B cell (primary cell): ENCODE measurements at regions not wholly inside any gene's neighbourhood (a gene's known extent, or its start where the extent isn't known, plus 50 kb on each side); places are given as distances from the start of the nearest gene placed in this dataset.

Source experiments
- ATAC-seq: fragments of 200-7000 bp; cut with Tn5 transposase; one replicate; pipeline ENCODE4 v1.10.0; 2021; ENCODE audit warnings: low read depth, mild to moderate bottlenecking, moderate number of reproducible peaks, moderate library complexity
- CTCF ChIA-PET: fragments of 350-600 bp; sonication (Branson Sonifier 250); formaldehyde crosslinking; loops from one replicate; lab custom pipeline; 2021; ENCODE audit warnings: antibody characterized with exemption, inconsistent platforms; lab: Charles Lee
- POLR2A ChIA-PET: fragments of 350-600 bp; sonication (Branson Sonifier 250); formaldehyde crosslinking; loops from one replicate; lab custom pipeline; 2021; ENCODE audit warnings: antibody characterized with exemption; lab: Charles Lee
- DNase-seq: peaks from one replicate; pipeline ENCODE4 v3.0.0; 2013
- H2AFZ ChIP-seq: 2 replicates; pipeline ENCODE4 v1.6.1; 2012; ENCODE audit warnings: mild to moderate bottlenecking, low read depth, low read length; ENCODE audit not compliant: insufficient read depth, poor library complexity, severe bottlenecking
- H3K27ac ChIP-seq, 2 donors: 1 replicate in 1 of 2; 2 replicates in 1 of 2; pipeline ENCODE4 v1.5.1; 2012 to 2013; ENCODE audit warnings: low read length in 2 of 2, mild to moderate bottlenecking in 2 of 2, moderate library complexity in 1 of 2
- H3K27me3 ChIP-seq, 4 experiments: fragments of 200-600 bp in 1 of 4; sonication (generic) in 1 of 4; replicated peaks in 1 of 4; 1 replicate in 2 of 4; 2 replicates in 2 of 4; pipeline versions ENCODE4 v1.6.1 to v1.7.0; 2013 to 2016; ENCODE audit warnings: low read length in 3 of 4, mild to moderate bottlenecking in 2 of 4, mixed read lengths in 1 of 4, moderate library complexity in 1 of 4; ENCODE audit not compliant: insufficient read depth in 4 of 4, control insufficient read depth in 3 of 4; ENCODE audit errors: control extremely low read depth in 1 of 4
- H3K36me3 ChIP-seq, 2 experiments: replicated peaks in 1 of 2; 1 replicate in 1 of 2; 2 replicates in 1 of 2; pipeline versions ENCODE4 v1.6.1 to v1.7.1; 2013; ENCODE audit warnings: low read length in 1 of 2; ENCODE audit not compliant: insufficient read depth in 2 of 2, control insufficient read depth in 1 of 2; ENCODE audit errors: control extremely low read depth in 1 of 2, extremely low read depth in 1 of 2
- H3K4me1 ChIP-seq, 2 donors: fragments of 200-600 bp in 1 of 2; sonication (generic) in 1 of 2; 1 replicate in 1 of 2; 2 replicates in 1 of 2; pipeline versions ENCODE4 v1.5.1 to v1.6.1; 2013 to 2017; ENCODE audit warnings: low read length in 2 of 2; ENCODE audit not compliant: control insufficient read depth in 2 of 2, insufficient read depth in 2 of 2
- H3K4me2 ChIP-seq: replicated peaks from 2 replicates; pipeline ENCODE3; 2012; ENCODE audit warnings: mild to moderate bottlenecking, low read depth, low read length; ENCODE audit not compliant: poor library complexity, severe bottlenecking
- H3K4me3 ChIP-seq, 5 experiments: fragments of 200-600 bp in 1 of 5; sonication (generic) in 1 of 5; 1 replicate in 3 of 5; 2 replicates in 2 of 5; pipeline versions ENCODE4 v1.5.1 to v1.7.0; 2011 to 2016; ENCODE audit warnings: low read length in 4 of 5, mild to moderate bottlenecking in 4 of 5, low read depth in 2 of 5, control low read depth in 1 of 5, moderate library complexity in 1 of 5; ENCODE audit not compliant: insufficient read depth in 1 of 5; ENCODE audit errors: control extremely low read depth in 1 of 5, extremely low read depth in 1 of 5
- H3K79me2 ChIP-seq: fragments of 200-600 bp; sonication (generic); one replicate; pipeline ENCODE4 v1.6.0; 2016; ENCODE audit warnings: low read length; ENCODE audit not compliant: control insufficient read depth, insufficient read depth
- H3K9ac ChIP-seq: fragments of 200-600 bp; sonication (generic); 2 replicates; pipeline ENCODE4 v1.6.1; 2017; ENCODE audit warnings: mild to moderate bottlenecking, low read length, moderate library complexity
- H3K9me3 ChIP-seq, 3 donors: one replicate each; pipeline versions ENCODE4 v1.6.1 to v1.7.1; 2013; ENCODE audit warnings: low read length in 2 of 3; ENCODE audit not compliant: control insufficient read depth in 2 of 3, insufficient read depth in 1 of 3; ENCODE audit errors: control extremely low read depth in 1 of 3
- H4K20me1 ChIP-seq: 2 replicates; pipeline ENCODE4 v1.6.0; 2012; ENCODE audit warnings: mild to moderate bottlenecking, low read length; ENCODE audit not compliant: insufficient read depth, control insufficient read depth, poor library complexity, severe bottlenecking
- H3K27ac Mint-ChIP-seq: one replicate; pipeline ENCODE4 v1.8.0; 2021; ENCODE audit warnings: mixed read lengths
- H3K27me3 Mint-ChIP-seq: one replicate; pipeline ENCODE4 v1.8.0; 2021; ENCODE audit warnings: mixed read lengths
- H3K4me1 Mint-ChIP-seq: one replicate; pipeline ENCODE4 v1.8.0; 2021; ENCODE audit warnings: mixed read lengths
- H3K4me3 Mint-ChIP-seq: one replicate; pipeline ENCODE4 v1.8.0; 2021; ENCODE audit warnings: mixed read lengths
- H3K9me3 Mint-ChIP-seq: one replicate; pipeline ENCODE4 v1.8.0; 2022; ENCODE audit warnings: mixed read lengths; ENCODE audit not compliant: insufficient read depth
- EZH2 ChIP-seq: IDR thresholded peaks from 2 replicates; pipeline ENCODE4 v1.6.1; 2012; ENCODE audit warnings: borderline replicate concordance, low read depth, mild to moderate bottlenecking, moderate library complexity, low read length; ENCODE audit not compliant: insufficient read depth, poor library complexity, severe bottlenecking
- WGBS: methylation state at CpG from one replicate; pipeline ENCODE4 v1.1.5; 2013; ENCODE audit warnings: missing lambda C conversion rate; ENCODE audit not compliant: insufficient coverage; 5-methylcytosine and 5-hydroxymethylcytosine counted together
- intact Hi-C: fragments of 100-400 bp; cut with micrococcal nuclease; formaldehyde crosslinking; loops from one replicate; pipeline ENCODE4 v1.10.0; 2022
- TF ChIP-seq, protein P1 (sequence below): fragments of 200-600 bp; IDR thresholded peaks from one replicate; pipeline ENCODE4 v1.8.0; 2022; ENCODE audit warnings: antibody characterized with exemption, mild to moderate bottlenecking

DNA sequence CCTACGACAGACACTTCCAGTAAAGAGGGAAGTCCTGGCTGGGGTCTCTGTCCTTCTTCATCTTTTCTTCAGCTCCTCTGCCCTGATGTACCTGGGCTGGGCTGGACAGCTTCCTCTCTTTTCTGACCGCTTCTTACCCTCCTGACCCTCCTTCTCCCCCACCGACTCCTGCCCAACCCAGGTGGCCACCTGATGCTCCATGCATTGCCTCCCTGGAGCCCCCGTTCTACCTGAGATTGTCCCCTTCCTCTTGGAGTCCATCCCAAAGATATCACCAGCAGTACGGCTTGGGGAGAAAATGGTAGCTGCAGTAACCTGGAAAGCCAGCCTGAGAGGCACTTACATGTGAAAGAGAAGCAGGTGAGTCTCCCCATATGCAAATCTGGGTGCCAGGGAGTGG, 566.3 kb downstream of the TCERG1L start:
- no peaks in the 10 kb centered on the region for H3K36me3 ChIP-seq
- Mint-ChIP-seq H3K9me3 (no peaks in the 10 kb centered on the region), H3K4me1 (no peaks in the 10 kb centered on the region), H3K27ac (no peak overlapping the region), H3K4me3 (no peak overlapping the region), H3K27me3 (no peaks in the 10 kb centered on the region)
- no peak for TF ChIP-seq EZH2
- TF ChIP-seq, protein P1, sequence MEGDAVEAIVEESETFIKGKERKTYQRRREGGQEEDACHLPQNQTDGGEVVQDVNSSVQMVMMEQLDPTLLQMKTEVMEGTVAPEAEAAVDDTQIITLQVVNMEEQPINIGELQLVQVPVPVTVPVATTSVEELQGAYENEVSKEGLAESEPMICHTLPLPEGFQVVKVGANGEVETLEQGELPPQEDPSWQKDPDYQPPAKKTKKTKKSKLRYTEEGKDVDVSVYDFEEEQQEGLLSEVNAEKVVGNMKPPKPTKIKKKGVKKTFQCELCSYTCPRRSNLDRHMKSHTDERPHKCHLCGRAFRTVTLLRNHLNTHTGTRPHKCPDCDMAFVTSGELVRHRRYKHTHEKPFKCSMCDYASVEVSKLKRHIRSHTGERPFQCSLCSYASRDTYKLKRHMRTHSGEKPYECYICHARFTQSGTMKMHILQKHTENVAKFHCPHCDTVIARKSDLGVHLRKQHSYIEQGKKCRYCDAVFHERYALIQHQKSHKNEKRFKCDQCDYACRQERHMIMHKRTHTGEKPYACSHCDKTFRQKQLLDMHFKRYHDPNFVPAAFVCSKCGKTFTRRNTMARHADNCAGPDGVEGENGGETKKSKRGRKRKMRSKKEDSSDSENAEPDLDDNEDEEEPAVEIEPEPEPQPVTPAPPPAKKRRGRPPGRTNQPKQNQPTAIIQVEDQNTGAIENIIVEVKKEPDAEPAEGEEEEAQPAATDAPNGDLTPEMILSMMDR, result no peak
- H4K20me1 ChIP-seq, result no peaks in the 10 kb centered on the region
- H3K4me2 ChIP-seq, result no peak overlapping the region
- no peaks in the 10 kb centered on the region for H3K27me3 ChIP-seq
- POLR2A ChIA-PET, result no interaction called here
- H3K27ac ChIP-seq, result no peak overlapping the region
- H3K4me3 ChIP-seq, result no peak overlapping the region
- no peaks in the 10 kb centered on the region for H3K79me2 ChIP-seq
- CTCF ChIA-PET, result no interaction called here
- intact Hi-C loops, result no loop called here
- DNase-seq, result no peak
- WGBS, result 80% methylated on average over 5 of the region's 5 CpGs
- no peak for ATAC-seq
- no peak overlapping the region for H3K9ac ChIP-seq
- peaks cover 0 to 2% (median 0%) of the 10 kb centered on the region in 3 donors for H3K9me3 ChIP-seq
- H2AFZ ChIP-seq, result no peak overlapping the region
- H3K4me1 ChIP-seq, result no peaks in the 10 kb centered on the region

DNA sequence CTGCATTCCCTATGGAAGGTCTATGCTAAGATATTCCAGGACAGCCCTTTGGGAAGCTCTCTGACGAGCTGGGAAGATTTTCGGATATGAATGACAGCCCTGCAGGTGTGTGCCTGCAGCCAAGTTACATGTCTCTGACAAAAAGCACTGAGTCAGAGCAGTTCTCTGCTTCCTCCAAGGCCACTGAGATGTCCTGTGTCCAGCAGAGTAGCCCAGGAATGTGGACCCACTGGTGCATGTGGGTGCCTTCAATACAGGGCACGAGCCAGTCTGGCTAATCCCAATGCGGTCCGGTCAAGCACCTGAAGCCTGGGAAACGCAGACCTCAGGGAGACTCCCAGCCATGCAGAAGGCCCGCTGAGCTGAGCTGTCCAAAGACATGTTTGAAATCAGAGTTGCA, 565.7 kb downstream of the TCERG1L start:
- Histone ChIP-seq H4K20me1 (no peaks in the 10 kb centered on the region), H3K4me2 (no peak overlapping the region), H3K27me3 (no peaks in the 10 kb centered on the region), H3K9ac (no peak overlapping the region), H3K36me3 (no peaks in the 10 kb centered on the region), H3K9me3 (peaks cover 0 to 2% (median 0%) of the 10 kb centered on the region in 3 donors), H3K27ac (no peak overlapping the region), H3K79me2 (no peaks in the 10 kb centered on the region), H3K4me1 (no peaks in the 10 kb centered on the region), H2AFZ (no peak overlapping the region), H3K4me3 (no peak overlapping the region)
- Mint-ChIP-seq H3K4me3 (no peak overlapping the region), H3K9me3 (no peaks in the 10 kb centered on the region), H3K27ac (no peak overlapping the region), H3K4me1 (no peaks in the 10 kb centered on the region), H3K27me3 (no peaks in the 10 kb centered on the region)
- WGBS, result 79% methylated on average over 7 of the region's 7 CpGs
- intact Hi-C loops, result no loop called here
- DNase-seq (no peak), ATAC-seq (no peak)
- TF ChIP-seq, protein P1, result no peak
- TF ChIP-seq EZH2, result no peak
- ChIA-PET POLR2A (no interaction called here), CTCF (no interaction called here)
